Hepatic stellate cell (primary cell): ENCODE measurements at regions not wholly inside any gene's neighbourhood (a gene's known extent, or its start where the extent isn't known, plus 50 kb on each side); places are given as distances from the start of the nearest gene placed in this dataset.

Experiments
- DNase-seq: peaks from one replicate; pipeline ENCODE4 v3.0.0; 2011; ENCODE audit warnings: low spot score

GRCh38 chr11:104830508-104830907, 67.8 kb downstream of the CASP12 start:
- no peak for DNase-seq

- DNase-seq: no peak
These were observed 68.2 kb downstream of the CASP12 start for GRCh38 chr11:104830080-104830479.

GRCh38 chr11:104826772-104827171, 71.5 kb downstream of the CASP12 start:
- no peak for DNase-seq

GRCh38 chr11:104823657-104824056, 74.6 kb downstream of the CASP12 start:
- DNase-seq: no peak

- DNase-seq: no peak
These were observed 77.8 kb downstream of the CASP12 start for GRCh38 chr11:104820431-104820830.

GRCh38 chr11:104819603-104820002, 78.7 kb downstream of the CASP12 start:
- no peak for DNase-seq

GRCh38 chr11:104819107-104819506, 79.2 kb downstream of the CASP12 start:
- no peak for DNase-seq

GRCh38 chr11:104817973-104818372, 80.3 kb downstream of the CASP12 start:
- no peak for DNase-seq

GRCh38 chr11:104813532-104813931, 84.7 kb downstream of the CASP12 start:
- no peak for DNase-seq

GRCh38 chr11:104812103-104812788, 86.0 kb downstream of the CASP12 start:
- DNase-seq: no peak

GRCh38 chr11:104803776-104804175, 94.5 kb downstream of the CASP12 start:
- DNase-seq: no peak

GRCh38 chr11:104799251-104799650, 99.0 kb downstream of the CASP12 start:
- no peak for DNase-seq

- no peak for DNase-seq
These were observed 99.5 kb downstream of the CASP12 start for GRCh38 chr11:104798789-104799188.

- DNase-seq: no peak
These were observed 102.0 kb downstream of the CASP12 start for GRCh38 chr11:104796301-104796700.

GRCh38 chr11:104795501-104796213, 102.6 kb downstream of the CASP12 start:
- no peak for DNase-seq

GRCh38 chr11:104792861-104793260, 105.4 kb downstream of the CASP12 start:
- no peak for DNase-seq

GRCh38 chr11:104791896-104792295, 106.4 kb downstream of the CASP12 start:
- no peak for DNase-seq

GRCh38 chr11:104784684-104785460, 113.4 kb downstream of the CASP12 start:
- no peak for DNase-seq

GRCh38 chr11:104783241-104783640, 115.0 kb downstream of the CASP12 start:
- DNase-seq: no peak

- no peak for DNase-seq
These were observed 115.9 kb downstream of the CASP12 start for GRCh38 chr11:104782377-104782754.

GRCh38 chr11:104781719-104782376, 116.4 kb downstream of the CASP12 start:
- DNase-seq: no peak

GRCh38 chr11:104781037-104781436, 117.2 kb downstream of the CASP12 start:
- DNase-seq: no peak
